ENCODE measurements at regions not wholly inside any gene's neighbourhood (a gene's known extent, or its start where the extent isn't known, plus 50 kb on each side); places are given as distances from the start of the nearest gene placed in this dataset.

DNA sequence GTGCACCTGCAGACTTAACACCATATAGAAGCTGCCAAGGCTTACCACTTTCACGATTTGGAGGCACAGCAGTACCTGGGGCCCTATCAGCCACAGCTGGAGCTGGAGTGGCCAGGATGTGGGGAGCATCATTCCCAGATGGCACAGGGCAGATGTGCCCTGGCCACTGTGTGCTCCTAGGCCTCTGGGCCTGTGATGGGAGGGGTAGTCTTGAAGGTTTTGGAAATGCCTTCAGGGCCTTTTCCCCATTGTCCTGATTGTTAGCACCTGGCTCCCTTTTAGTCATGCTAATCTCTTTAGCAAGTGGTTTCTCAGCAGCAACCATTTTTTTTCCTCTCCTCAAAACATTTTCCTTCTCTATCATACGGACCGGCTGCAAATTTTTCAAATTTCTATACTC lies 490.2 kb downstream of the RAB28 start:
- H3K4me3 ChIP-seq (ENCODE audit: low read depth, low read length): no peak overlapping the region
- TF ChIP-seq, protein P1, sequence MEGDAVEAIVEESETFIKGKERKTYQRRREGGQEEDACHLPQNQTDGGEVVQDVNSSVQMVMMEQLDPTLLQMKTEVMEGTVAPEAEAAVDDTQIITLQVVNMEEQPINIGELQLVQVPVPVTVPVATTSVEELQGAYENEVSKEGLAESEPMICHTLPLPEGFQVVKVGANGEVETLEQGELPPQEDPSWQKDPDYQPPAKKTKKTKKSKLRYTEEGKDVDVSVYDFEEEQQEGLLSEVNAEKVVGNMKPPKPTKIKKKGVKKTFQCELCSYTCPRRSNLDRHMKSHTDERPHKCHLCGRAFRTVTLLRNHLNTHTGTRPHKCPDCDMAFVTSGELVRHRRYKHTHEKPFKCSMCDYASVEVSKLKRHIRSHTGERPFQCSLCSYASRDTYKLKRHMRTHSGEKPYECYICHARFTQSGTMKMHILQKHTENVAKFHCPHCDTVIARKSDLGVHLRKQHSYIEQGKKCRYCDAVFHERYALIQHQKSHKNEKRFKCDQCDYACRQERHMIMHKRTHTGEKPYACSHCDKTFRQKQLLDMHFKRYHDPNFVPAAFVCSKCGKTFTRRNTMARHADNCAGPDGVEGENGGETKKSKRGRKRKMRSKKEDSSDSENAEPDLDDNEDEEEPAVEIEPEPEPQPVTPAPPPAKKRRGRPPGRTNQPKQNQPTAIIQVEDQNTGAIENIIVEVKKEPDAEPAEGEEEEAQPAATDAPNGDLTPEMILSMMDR (IDR thresholded peaks at IDR 0.05; ENCODE audit: borderline replicate concordance, insufficient read depth, low read depth, low read length): no peak

DNA sequence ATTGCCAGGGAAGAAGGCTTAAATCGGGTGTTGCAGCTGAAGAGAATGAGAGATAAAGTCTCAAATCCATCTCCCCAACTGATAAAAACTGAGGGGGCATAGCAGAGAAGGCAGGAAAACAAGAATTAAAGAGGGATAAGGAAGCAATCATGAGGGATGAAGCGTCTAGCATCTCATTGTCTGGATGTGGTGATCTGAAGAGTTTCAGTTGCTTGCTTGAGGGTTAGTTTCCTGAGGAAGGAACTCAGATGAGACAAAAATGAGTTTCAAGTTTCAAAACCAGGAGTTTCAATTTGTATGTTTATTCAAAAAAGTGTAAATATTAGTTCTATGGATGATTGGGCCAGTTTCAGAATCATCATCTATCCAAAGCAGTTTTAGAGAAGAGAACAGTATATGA lies 496.9 kb downstream of the RAB28 start:
- no peak overlapping the region for H3K4me3 ChIP-seq (ENCODE audit: low read depth, low read length)
- TF ChIP-seq, protein P1 (IDR thresholded peaks at IDR 0.05; ENCODE audit: borderline replicate concordance, insufficient read depth, low read depth, low read length): no peak

DNA sequence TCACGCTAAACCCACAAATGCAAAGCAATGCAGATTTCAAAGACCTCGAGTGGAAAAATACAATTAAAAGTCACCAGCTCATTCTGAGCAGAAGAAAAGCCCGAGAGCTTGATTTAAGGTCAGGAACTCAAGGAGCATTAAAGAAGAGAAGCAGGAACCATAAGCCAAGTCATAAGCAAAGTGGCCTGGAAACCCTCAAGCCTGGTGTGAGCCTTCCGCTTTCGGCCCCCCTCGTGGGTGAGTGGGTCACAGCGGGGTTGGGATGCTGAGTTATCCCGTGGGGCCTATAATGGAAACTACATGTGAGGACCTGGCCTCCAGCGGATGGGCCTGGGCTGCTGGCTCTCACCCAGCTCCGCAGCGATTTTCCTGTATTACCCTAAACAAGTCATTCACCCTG lies 504.3 kb downstream of the RAB28 start:
- H3K4me3 ChIP-seq (ENCODE audit: low read depth, low read length): no peak overlapping the region
- TF ChIP-seq, protein P1 (IDR thresholded peaks at IDR 0.05; ENCODE audit: borderline replicate concordance, insufficient read depth, low read depth, low read length): no peak

DNA sequence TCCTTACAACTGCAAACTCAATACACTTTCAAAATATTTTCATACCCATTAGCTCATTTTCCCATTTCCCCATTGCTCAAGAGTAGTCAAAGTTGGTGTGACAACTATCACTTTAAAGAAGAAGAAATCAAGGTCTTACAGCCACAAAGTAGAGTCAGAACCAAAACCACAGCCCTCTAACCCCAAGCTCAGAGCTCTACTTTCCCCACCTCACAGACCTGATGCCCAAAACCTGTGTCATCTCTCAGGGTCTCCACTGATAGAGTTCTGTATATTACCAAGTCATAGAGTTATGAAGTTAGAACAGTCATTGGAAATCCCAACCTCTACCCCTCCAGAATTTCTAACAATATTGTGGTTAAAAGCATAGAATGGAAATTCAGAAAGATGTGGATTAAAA lies 505.8 kb downstream of the RAB28 start:
- TF ChIP-seq, protein P1 (IDR thresholded peaks at IDR 0.05; ENCODE audit: borderline replicate concordance, insufficient read depth, low read depth, low read length): no peak
- no peak overlapping the region for H3K4me3 ChIP-seq (ENCODE audit: low read depth, low read length)

DNA sequence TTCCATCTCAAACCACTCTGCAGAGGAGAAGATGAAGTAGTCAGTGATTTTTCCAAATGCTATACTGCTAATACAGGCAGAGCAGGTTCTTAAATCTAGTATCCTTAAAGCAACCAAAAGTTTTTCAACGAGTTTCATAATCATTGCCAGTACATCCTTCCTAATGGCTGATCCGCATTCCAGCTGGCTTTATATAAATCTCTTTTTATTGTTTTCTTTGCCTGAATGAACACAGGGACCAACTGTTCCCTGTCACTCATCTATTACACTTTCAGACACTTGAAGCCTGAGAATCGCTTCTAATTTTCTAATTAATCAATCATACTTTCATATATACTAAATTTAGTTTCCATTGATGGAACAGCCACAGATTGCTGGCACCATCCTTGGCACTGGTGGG lies 508.6 kb downstream of the RAB28 start:
- H3K4me3 ChIP-seq (ENCODE audit: low read depth, low read length): no peak overlapping the region
- TF ChIP-seq, protein P1 (IDR thresholded peaks at IDR 0.05; ENCODE audit: borderline replicate concordance, insufficient read depth, low read depth, low read length): no peak

DNA sequence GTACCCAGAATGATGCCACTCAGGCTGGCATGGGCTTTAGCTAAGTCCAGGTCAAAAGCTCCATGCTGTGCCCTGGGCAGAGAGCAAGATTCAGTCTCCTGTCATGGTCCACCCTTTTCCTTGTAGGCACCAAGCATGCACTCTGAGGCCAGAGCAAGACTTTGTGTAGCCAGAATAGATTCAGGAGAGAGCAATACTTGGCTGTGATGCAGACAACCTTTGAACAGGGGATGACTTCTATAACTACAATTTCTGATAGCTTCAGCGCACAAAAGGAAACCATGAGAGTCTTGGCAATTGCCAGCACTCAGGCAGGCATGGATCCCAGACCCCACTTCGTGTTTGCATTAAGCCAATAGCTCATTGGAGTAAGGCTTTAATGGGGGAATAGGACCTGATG lies 510.6 kb downstream of the RAB28 start:
- TF ChIP-seq, protein P1 (IDR thresholded peaks at IDR 0.05; ENCODE audit: borderline replicate concordance, insufficient read depth, low read depth, low read length): no peak
- H3K4me3 ChIP-seq (ENCODE audit: low read depth, low read length): no peak overlapping the region

DNA sequence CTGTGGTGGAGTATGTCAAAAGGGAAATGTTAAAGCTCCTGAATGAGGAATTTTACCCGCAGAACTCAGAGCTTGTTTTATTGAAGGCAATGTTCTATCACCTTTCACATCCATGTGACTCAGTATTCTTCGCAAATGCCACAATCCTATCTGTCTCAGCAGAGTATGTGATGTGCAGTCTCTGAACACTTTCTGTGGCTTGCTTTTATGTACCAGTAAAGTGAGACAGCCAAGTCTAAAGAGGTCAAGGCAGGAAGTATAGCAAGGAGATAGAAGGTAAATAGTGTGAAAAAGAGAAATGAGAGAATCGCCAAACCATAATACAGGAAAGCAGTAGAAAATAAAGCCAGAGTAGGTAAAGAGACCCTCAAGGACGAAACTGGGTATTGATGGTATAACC lies 515.8 kb downstream of the RAB28 start:
- no peak overlapping the region for H3K4me3 ChIP-seq (ENCODE audit: low read depth, low read length)
- TF ChIP-seq, protein P1 (IDR thresholded peaks at IDR 0.05; ENCODE audit: borderline replicate concordance, insufficient read depth, low read depth, low read length): no peak

Measured in GM12875 (cell line).